Panc1 (cell line): ENCODE measurements at regions not wholly inside any gene's neighbourhood (a gene's known extent, or its start where the extent isn't known, plus 50 kb on each side); places are given as distances from the start of the nearest gene placed in this dataset.

Experiments
- ATAC-seq: fragments of 200-7000 bp; cut with Tn5 transposase; 2 replicates; pipeline ENCODE4 v1.9.1; 2020; ENCODE audit warnings: mild to moderate bottlenecking, moderate library complexity
- BruUV-seq: library from RNA; stranded (reverse); fragments of 400-500 nt; replicated peaks from 2 replicates; lab custom pipeline; 2021; lab: Mats Ljungman, UMichigan
- CTCF ChIA-PET: fragments of 300-600 bp; sonication (Branson Sonifier 250); formaldehyde crosslinking; loops from one replicate; lab custom pipeline; 2022; ENCODE audit warnings: antibody characterized with exemption; lab: Charles Lee
- POLR2A ChIA-PET: fragments of 300-600 bp; sonication (Branson Sonifier 250); formaldehyde crosslinking; loops from one replicate; lab custom pipeline; 2022; ENCODE audit warnings: antibody characterized with exemption; lab: Charles Lee
- DNase-seq: peaks from one replicate; pipeline ENCODE4 v3.0.0-alpha.2; 2010; ENCODE audit warnings: low read depth, low spot score
- H3K27ac ChIP-seq: 2 replicates; pipeline ENCODE4 v1.5.1; 2011; ENCODE audit warnings: mild to moderate bottlenecking, low read length, inconsistent platforms
- H3K27me3 ChIP-seq: fragments of 200-500 bp; sonication (Bioruptor generic); 2 replicates; pipeline ENCODE4 v1.6.0; 2014; ENCODE audit warnings: low read length, inconsistent platforms; ENCODE audit not compliant: control insufficient read depth, insufficient read depth
- H3K36me3 ChIP-seq: fragments of 200-500 bp; sonication (Bioruptor generic); 2 replicates; pipeline ENCODE4 v1.5.1; 2014; ENCODE audit warnings: inconsistent platforms, mild to moderate bottlenecking, low read length, moderate library complexity; ENCODE audit not compliant: control insufficient read depth, insufficient read depth
- H3K4me1 ChIP-seq: 2 replicates; pipeline ENCODE4 v1.5.1; 2011; ENCODE audit warnings: inconsistent platforms, mild to moderate bottlenecking, low read length, moderate library complexity; ENCODE audit not compliant: control insufficient read depth, insufficient read depth
- H3K4me3 ChIP-seq, 2 experiments: 2 replicates each; pipeline ENCODE4 v1.5.1; 2011 to 2012; ENCODE audit warnings: low read depth in 2 of 2, low read length in 2 of 2, mild to moderate bottlenecking in 2 of 2, inconsistent platforms in 1 of 2, moderate library complexity in 1 of 2
- H3K9me3 ChIP-seq: fragments of 200-500 bp; sonication (Bioruptor generic); 2 replicates; pipeline ENCODE4 v1.5.1; 2014; ENCODE audit warnings: low read depth, mild to moderate bottlenecking, inconsistent platforms, low read length, moderate library complexity; ENCODE audit not compliant: control insufficient read depth, insufficient read depth
- CTCF ChIP-seq: fragments of 450-650 bp; IDR thresholded peaks from 2 replicates; pipeline ENCODE4 v1.5.1; 2017; ENCODE audit warnings: mild to moderate bottlenecking
- POLR2AphosphoS5 ChIP-seq: IDR thresholded peaks from 2 replicates; pipeline ENCODE4 v1.6.1; 2012; ENCODE audit warnings: mild to moderate bottlenecking, low read depth, low read length, moderate library complexity
- REST ChIP-seq, 2 experiments: IDR thresholded peaks; 2 replicates each; pipeline ENCODE4 v1.6.1; 2011 to 2012; ENCODE audit warnings: low read depth in 2 of 2, control low read depth in 1 of 2, low read length in 1 of 2, mild to moderate bottlenecking in 1 of 2, moderate library complexity in 1 of 2; ENCODE audit not compliant: insufficient read depth in 1 of 2
- SIN3A ChIP-seq: IDR thresholded peaks from 2 replicates; pipeline ENCODE4 v1.6.1; 2012; ENCODE audit warnings: low read depth, mild to moderate bottlenecking, low read length, moderate library complexity, borderline replicate concordance; ENCODE audit not compliant: insufficient read depth
- TCF7L2 ChIP-seq: IDR thresholded peaks from 2 replicates; pipeline ENCODE4 v1.6.1; 2011; ENCODE audit warnings: mild to moderate bottlenecking, low read depth, low read length, inconsistent platforms
- in situ Hi-C: cut with HindIII; loops from 2 replicates; pipeline ENCODE4 v1.10.0; 2016; ENCODE audit warnings: low sequenced_read_pairs, low pct_unique_long_range_greater_than_20kb
- intact Hi-C: fragments of 100-400 bp; cut with micrococcal nuclease; formaldehyde crosslinking; loops from one replicate; pipeline ENCODE4 v1.10.0; 2022; ENCODE audit not compliant: unreplicated experiment

GRCh38 chr6:141131616-141132015, 1001.1 kb upstream of the GJE1 start:
- H3K36me3 ChIP-seq, result no peaks in the 10 kb centered on the region
- DNase-seq (no peak), ATAC-seq (no peak)
- H3K9me3 ChIP-seq, result no peaks in the 10 kb centered on the region
- intact Hi-C loops (no loop called here), in situ Hi-C loops (no loop called here)
- no peak for TF ChIP-seq CTCF
- H3K4me1 ChIP-seq, result no peaks in the 10 kb centered on the region
- CTCF ChIA-PET, result no interaction called here
- BruUV-seq, result no TSS peak
- no peak overlapping the region for H3K4me3 ChIP-seq
- no peak overlapping the region for H3K27ac ChIP-seq
- H3K27me3 ChIP-seq, result no peaks in the 10 kb centered on the region
- POLR2A ChIA-PET, result no interaction called here

- Histone ChIP-seq H3K4me1 (no peaks in the 10 kb centered on the region), H3K27me3 (no peaks in the 10 kb centered on the region), H3K36me3 (no peaks in the 10 kb centered on the region), H3K9me3 (no peaks in the 10 kb centered on the region), H3K4me3 (no peak overlapping the region), H3K27ac (no peak overlapping the region)
- DNase-seq (no peak), ATAC-seq (no peak)
- no peak for TF ChIP-seq SIN3A
- no peak for TF ChIP-seq REST (IDR thresholded peaks at IDR 0.05; ENCODE audit: insufficient read depth in 1 of 2, low read depth in 2 of 2, low read length in 1 of 2)
- no peak for TF ChIP-seq POLR2AphosphoS5
- no peak for TF ChIP-seq TCF7L2
- TF ChIP-seq CTCF, result no peak
- no TSS peak for BruUV-seq
- intact Hi-C loops (no loop called here), in situ Hi-C loops (no loop called here)
- POLR2A ChIA-PET, result no interaction called here
- CTCF ChIA-PET, result no interaction called here
These were observed 1009.2 kb upstream of the GJE1 start for GRCh38 chr6:141123497-141123896.

- H3K4me1 ChIP-seq, result no peaks in the 10 kb centered on the region
- intact Hi-C loops, result no loop called here
These were observed 1009.7 kb upstream of the GJE1 start for GRCh38 chr6:141123049-141123448.

More at GRCh38 chr6:141123049-141123448, 1009.7 kb upstream of the GJE1 start:
- no peak for TF ChIP-seq CTCF
- TF ChIP-seq TCF7L2, result no peak
- TF ChIP-seq POLR2AphosphoS5, result no peak
- TF ChIP-seq REST (IDR thresholded peaks at IDR 0.05; ENCODE audit: insufficient read depth in 1 of 2, low read depth in 2 of 2, low read length in 1 of 2), result no peak
- TF ChIP-seq SIN3A, result no peak
- ATAC-seq, result no peak
- Histone ChIP-seq H3K27ac (no peak overlapping the region; the same call in 1 of the 2 replicates), H3K27me3 (no peaks in the 10 kb centered on the region), H3K4me3 (no peak overlapping the region), H3K36me3 (no peaks in the 10 kb centered on the region), H3K9me3 (no peaks in the 10 kb centered on the region)
- ChIA-PET POLR2A (no interaction called here), CTCF (no interaction called here)
- in situ Hi-C loops, result no loop called here
- no peak for DNase-seq
- no TSS peak for BruUV-seq
